HG03342 (cell line): ENCODE measurements at regions not wholly inside any gene's neighbourhood (a gene's known extent, or its start where the extent isn't known, plus 50 kb on each side); places are given as distances from the start of the nearest gene placed in this dataset.

Experiments
- ATAC-seq: cut with Tn5 transposase; IDR thresholded peaks from one replicate; pipeline ENCODE4 v1.9.1; 2021; ENCODE audit warnings: mild to moderate bottlenecking, moderate library complexity; ENCODE audit not compliant: unreplicated experiment

DNA sequence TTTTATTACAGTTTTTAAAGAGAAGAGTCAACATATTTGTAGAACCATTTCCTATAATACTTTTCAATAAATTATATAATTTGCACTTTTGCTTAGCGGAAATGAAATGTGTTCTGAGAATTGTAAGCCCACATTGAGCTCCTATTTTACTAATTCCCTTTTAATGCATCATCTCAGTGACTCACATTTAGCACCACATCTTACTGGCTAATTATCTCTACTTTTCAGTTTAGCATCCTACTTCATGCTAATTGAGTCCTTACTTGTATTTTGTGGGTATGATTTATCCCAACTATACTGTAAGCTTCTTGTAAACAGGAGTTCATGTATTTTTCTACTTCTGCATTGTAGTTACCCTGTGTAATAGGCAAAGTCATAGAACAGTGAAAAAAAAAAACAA, 67.5 kb downstream of the TMX1 start:
- no peak for ATAC-seq

DNA sequence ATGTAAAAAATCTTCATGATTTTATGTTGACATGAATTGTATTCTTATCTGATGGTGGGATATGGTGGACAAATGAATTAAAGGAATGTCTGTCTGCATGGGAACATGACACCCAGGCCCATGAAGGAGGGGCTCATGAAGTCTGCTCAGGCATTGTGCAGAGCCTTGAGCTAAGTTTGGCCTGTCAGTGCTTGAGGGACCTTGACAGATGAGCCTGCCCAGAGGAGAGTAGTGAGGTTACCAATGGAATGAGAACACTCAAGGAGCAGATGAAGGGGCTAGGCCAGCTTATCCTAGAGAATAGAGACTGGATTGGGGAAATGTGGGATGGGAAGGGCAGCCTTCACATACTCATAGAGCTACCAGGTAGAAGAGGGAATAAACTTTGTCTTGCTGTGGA, 68.8 kb downstream of the TMX1 start:
- ATAC-seq: no peak

DNA sequence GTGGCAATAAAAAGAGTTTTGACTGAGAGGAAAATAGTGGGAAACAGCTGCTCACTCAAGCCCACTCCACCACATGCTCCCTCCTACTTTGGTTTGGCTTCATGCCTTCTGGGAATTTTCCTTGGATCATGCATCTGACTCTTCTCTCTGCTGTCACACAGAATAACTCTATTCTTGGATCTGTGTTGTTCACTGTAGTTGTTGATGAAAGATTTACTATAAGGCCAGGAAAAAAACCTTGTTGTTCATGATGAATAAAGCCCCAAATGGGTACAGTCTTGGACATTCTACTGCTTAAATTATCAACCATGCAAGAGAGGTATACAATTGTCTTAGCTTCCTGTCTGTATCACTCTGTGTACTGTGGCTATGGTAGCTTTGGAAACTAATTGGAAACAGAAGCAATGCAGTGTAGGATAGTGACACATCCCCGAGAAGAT, 70.5 kb downstream of the TMX1 start:
- ATAC-seq: no peak

DNA sequence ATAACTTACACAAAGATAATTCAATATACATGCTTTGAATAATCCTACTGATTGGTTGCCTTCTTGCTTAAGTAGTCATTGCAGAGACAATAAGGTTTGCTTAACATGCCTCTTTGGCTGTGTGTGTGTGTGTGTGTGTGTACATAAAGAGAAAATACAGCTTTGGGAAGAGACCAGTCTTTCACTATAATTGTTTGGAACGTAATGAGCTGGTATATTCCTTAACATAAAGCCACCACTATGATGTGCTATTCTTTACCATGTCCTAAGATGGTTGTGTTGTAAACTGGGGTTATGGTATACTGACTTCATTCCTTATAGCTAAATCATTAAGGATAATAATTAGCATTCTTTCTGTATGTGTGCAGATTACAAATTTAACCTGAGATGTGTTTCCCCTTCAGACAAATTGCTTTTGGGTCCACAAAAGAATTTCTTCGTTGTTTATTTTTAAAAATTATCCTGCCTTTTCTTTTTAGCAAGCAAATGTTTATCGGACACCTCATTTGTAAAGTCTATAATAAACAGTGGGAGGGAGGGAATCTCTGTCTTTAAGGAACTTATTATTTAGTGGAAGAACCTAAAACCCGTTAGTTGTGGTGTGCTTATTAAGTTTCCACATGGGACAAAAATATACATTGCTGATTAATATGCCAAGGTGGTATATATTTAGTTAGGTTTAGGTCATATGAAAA, 74.4 kb downstream of the TMX1 start:
- ATAC-seq: no peak

DNA sequence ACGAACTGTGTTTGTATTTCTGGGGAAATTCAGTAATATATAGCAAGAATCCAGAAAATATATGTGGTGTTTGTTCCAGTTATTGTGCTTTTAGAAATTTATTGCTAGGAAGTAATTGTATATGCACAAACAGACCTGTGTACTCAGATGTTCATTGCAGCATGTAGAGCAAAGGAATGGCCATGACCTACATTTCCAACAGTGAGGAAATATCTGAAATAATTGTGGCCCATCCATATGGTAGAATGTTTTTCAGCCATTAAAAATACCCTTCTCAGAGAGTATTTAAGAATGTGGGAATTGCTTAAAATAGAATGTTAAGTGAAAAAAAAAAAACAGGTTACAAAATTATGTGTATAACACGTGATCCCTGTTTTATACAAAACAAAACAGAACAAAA, 77.3 kb downstream of the TMX1 start:
- no peak for ATAC-seq

DNA sequence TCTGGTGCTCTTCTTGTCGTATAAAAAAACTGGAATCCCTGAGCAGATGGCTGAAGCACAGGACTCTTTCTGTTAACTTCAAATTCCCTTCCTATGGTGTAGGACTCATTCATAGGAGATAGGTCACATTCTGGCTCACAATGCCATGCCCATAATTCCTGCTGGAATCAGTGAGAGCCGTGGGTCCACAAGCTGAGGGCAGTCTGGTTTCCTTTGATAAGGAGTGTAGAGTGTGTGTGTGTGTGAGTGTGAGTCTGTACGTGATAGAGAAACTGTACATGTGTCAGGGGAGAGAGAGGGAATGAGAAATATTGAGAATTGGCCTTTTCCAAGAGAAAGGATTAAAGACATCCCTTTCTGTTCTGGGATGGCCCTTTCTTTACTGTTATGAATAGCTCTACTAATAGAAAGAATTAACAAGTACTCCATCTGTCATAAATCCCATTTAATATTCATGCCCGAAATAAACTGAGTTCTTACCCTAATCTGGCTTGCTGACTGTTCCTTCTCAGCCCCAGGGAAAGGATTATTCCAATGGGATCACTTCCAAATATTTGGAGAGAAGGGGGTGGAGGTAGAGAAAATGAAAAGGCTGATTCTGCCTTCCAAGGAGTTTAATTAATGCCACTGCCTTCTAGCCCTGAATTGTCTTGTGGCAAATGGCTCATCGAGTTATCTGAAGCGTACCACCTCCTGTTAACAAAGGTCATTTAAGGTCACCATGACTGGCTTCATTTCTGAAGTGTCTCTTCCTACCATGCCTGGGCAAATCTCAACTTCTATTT, 79.0 kb downstream of the TMX1 start:
- ATAC-seq: no peak

DNA sequence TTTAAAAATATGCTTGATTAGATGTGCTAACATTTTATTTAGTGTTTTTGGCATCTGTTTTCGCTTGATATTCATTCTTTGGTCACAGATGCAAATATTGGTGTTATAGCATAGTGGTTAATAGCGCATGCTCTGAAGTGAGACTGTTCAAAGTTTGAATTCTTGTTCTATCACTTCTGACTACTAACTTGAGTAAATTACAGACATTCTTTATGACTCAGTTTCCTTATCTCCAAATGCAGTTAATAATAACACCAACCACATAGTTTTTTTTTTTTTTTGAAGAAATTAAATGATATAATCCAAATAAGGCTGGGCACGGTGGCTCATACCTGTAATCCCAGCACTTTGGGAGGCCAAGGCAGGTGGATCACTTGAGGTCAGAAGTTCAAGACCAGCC, 81.0 kb downstream of the TMX1 start:
- no peak for ATAC-seq

DNA sequence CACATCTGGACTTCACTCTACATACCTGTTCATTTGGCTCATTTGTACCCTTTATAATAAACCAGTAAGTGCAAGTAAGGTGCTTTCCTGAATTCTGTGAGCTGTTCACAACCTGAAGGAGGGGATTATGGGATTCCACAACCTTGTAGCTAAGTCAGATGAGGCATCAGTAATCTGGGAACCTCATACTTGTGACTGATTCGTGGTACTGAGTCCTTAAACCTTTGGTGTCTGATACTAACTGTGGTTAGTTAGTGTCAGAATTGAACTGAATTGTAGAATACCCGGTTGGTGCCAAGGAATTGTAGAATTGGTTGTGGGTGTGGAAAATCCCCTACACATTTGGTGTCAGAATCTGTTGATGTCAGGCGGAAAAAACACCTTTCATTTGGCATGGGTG, 83.4 kb downstream of the TMX1 start:
- no peak for ATAC-seq

DNA sequence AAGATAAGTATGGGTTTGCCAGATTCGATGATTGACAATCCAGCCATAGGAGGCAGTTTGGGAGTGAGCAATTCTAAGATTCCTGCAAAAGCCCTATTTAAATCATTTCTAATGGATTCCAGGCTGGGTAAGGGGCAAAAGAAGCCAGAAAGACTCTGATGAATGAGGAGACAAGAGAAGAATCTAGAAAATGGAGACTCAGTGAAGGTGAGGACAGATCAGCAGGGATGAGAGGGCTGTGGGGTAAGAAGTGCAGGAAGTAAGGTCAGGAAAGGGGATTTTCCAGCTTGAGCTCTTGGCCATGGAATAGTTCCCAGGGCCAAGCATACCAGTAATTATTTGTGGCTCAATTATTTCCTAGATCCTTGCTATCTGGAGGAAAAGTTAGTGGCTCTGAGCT, 87.3 kb downstream of the TMX1 start:
- ATAC-seq: no peak

DNA sequence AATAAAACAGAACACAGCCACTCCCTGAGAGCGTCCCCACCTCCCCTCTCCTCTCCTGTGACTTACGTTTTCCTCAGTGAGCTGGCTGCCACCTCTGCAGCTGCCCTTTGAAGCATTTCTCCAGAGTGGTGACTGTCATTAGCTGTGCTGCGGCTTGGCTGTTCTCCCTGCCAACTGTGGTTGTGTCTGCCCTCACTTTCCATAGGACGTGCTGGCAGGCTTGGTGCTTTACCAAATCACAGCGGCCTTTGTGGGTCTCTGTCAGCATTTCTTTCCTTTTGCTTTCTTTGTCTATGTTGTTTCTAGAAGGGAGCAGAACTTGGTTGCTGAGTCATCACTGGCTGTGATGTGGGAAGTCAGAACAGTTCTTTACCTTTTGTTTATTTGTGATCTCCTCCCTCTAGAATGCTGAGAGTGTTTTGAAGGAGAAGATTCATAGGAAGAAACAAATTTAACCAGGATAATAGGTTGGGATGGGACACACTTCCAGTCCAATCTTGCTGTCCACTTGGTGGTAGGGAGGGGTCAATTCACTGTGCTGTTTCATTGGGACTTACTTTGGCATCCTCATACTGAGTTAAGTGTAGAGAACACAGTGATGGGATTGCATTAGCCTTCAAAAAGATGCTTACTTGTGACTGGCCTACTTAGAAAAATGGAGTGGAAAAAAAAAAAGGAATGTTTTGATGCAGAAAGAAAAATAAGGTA, 88.2 kb downstream of the TMX1 start:
- ATAC-seq: no peak

DNA sequence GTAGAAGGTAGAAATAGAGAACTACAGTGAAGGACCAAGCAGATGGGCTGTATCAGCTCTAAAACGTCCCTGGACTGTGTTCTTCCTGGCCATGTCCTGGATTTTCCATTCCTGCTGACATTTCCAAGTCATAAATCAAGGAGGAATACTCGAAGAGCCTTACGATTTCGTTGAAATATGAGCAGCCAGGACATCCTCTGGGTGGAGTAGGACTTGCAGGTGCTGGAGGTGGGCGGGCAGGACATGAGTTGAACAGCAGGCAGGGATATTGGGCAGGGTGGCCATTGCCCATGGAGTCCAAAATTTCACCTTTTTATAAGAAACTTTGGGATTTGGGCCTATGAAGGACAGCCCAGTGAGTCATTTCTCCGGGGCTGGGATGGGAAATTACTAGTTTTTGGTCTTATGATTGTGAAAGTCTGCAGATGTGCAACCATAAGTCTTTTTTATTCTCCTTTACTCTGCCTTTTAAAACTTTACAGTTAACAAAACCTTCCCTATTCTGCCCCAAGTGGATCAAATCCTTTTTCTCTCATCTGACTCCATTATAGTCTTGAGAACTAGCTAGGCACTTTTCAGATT, 88.8 kb downstream of the TMX1 start:
- ATAC-seq: no peak

DNA sequence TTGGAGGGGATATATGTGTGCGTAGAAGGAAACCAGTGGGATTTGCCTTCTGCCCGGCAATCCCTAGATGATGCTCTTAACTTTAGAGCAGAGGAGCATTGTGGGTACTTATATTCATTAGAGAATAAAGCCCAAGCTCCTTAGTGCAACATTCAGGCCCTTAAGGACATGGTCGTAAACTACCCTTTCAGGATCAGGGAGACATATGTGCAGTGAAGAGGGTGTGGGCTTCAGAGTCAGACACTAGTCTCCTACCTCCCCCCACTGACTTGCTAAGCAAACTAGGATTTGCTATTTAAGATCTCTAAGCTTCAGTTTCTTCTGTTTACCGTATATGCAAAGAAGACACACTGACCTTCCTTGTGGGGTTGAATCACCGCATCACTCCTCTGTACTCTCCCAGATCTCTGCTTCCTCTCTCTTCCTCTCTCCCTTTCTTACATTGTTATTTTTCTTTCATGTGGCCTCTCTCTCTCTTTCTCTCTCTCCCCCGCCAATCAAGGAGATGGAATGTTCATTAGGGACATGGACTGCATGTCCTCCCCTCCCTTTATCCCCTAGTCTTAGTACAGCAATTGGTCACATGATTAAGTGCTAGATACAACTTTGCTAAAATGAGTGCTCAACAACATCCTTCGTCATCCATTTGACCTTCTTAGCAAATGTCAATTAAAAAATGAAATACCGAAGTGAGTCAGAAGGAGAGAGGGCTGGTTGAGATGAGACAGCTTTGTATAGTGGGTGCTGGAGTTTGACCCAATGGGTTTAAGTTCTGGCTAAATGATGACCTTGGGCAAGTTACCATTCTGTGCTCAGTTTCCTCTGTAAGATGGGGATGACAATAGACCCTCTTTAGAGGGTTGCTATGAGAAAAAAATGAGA, 91.7 kb downstream of the TMX1 start:
- ATAC-seq: no peak

DNA sequence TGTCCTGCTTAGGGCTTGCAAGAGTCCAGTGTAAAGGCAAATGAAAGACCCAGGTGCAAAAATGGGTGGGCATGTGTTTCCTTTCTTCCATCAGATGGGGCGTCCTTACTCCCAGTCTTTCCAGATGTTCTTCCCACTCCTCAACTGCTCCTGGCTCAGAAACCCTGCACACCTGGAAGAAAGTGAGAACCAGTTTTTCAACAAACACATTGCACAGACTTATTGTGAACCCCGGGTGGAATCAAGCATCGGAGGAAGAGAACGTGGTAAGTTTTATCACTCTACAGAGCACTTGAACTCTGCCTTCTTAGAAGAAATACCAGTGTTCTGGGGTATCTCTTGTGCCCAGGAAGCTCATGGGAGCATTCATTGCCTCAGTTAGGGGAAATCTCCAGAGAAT, 93.3 kb downstream of the TMX1 start:
- no peak for ATAC-seq

DNA sequence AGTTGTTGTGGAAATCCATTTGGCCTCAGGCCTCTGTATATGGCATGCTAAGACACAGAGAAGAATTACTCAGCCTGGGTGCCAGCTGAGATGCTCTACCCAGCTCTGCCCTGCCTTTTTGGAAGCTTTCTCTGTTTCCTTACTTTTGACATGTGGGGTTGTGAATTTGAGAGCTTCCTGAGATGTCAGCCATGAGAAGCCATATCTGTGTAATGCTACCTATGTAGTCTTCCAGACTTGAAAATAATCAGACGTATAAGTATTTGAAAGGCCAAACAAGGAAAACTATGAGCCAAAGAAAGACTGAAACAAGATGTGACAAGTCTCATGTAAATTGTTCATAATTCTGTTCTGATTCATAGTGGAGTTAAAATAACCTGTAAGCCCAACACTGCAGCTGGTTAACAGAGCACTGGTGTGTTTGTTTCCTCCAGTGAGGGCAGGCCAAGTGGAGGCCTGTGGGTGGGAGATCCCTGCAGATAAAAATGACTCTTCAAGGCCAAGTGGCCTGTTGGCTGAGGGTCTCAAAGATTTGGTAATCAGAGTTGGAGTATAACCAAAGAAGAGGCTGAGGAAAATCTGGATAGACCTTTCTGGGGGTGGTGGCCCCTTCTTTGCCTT, 94.0 kb downstream of the TMX1 start:
- ATAC-seq: no peak

DNA sequence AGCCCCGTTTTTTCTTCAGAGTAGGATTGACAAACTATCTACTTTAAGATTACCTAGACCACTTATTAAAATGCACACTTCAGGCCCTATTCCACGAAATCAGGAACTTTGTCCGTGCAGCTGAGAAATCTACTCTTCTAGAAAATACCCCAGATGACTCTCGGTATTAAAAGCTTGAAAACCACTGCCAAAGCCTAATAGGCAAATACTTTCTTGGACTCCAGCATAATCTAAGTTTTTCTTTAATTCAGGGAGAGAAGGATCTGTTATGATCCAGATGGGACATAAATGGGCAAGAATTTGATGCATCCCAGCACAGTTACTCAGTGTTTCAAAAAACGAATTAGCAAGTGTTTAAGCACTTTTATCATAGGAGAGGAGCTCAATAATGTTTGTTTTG, 94.5 kb downstream of the TMX1 start:
- ATAC-seq: no peak

DNA sequence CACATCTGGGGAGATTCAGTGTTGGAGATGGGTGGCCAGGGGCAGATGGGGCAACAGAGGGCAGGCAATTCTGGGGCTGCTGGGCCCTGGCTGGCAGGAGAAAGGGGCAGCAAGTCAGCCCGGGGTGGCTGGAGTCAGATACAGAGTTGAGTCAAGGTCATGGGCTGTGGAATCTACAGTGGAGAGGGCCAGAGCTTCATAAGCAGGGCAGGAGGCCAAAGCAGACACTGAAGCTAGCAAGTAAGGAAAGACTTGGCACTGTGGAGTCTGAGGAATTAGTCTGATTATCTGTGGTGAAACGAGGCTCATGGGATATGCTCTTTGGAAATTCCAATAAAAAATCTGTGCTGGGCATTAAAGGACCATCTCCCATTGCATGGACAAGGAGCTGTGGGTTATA, 95.5 kb downstream of the TMX1 start:
- ATAC-seq: no peak

DNA sequence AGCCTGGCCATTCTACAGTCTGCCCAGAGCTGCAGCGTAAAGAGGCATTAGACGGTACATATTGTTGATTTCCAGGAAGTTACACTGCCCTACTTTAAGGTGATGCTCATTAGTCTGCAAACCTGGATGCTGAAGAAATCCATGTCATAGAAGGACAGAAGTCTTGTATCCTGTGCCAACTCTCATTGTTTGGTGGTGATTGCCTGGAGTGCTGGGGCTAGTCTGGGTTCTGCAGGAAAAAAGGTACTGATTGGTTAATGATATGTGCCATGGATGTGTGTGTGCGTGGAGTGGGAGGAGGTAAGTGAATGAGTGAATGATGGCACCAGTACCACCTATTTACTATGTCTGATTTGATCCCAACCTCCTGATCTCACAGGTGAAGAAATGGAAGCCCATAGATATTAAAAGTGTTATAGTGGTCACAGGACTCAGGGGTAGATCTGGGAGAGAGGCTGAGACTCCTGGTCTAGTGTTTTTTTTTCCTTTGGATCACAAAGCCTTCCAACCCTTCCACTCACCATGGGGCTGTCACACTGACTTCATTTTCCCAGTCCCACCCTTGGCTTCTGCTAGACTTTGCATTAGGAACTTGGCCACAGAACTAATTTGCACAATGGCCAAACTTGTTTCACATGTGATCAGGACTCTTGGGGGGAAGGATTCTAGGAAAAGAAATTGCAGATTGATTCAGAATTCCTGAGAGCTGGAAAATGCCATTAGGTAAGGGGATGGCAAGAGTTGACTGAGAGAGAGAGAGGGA, 96.1 kb downstream of the TMX1 start:
- ATAC-seq: no peak

DNA sequence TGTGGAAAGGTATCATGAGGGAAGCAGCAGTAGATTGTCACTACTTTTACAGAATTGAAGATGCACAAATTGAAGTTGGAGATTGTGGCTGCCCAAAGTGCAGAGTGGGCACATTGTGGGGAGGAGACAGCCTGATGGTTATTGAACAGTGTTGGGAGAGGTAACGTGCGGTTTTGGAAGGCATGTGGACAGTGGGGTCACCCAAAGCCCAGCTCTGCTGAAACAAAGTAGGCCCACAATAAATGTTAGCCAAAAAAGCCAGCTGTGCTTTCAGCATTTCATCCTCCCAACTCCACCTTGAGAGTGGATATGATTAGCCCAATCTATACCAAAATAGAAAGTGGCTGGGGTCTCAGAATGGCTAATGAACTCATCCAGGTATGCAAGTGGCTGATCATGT, 96.7 kb downstream of the TMX1 start:
- no peak for ATAC-seq

DNA sequence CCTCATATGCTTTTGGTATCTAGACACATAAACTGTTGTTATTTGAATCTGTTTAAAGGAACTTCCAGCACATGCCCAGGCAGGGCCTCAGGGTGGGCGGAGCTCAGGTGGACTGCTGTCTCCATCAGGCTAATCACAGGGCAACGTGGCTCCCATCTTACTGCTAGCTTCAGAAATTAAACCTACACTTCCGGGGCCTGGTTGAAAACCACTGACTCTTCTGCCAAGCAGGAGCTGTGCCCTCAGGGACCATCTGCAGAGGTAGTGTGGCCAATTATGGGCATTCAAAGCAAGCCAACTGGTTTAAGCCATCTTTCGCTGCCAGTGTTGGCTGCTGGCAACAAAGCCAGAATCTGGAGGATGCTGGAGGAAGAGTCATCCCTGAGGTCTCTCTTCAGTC, 97.5 kb downstream of the TMX1 start:
- no peak for ATAC-seq

DNA sequence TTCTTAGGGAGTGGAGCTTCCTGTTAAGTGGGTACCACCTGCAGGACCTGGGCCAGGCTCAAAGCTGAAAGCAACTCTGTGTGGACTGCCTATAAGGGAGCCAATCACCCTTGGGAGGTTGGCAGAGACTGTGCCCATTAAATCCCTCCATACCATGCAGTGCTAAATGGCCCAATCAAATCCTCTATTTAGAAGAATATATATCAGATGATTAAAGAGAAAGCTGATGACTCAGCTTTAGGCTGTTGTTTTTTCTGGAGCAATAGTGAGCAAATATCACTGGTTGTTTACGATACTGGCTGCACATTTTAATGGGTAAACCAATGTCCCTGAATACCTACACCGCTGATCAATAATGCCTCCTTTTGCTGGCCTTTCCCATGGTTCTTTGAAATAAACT, 101.3 kb downstream of the TMX1 start:
- no peak for ATAC-seq
